Fibroblast of mammary gland (primary cell): ENCODE measurements at regions not wholly inside any gene's neighbourhood (a gene's known extent, or its start where the extent isn't known, plus 50 kb on each side); places are given as distances from the start of the nearest gene placed in this dataset.
"Not testable (repeated sequence)": the region's sequence is repeated elsewhere in the genome, so short reads cannot be mapped to it uniquely, and the experiment has no call there.

Experiments used
- DNase-seq: peaks from one replicate; pipeline ENCODE4 v3.0.0-alpha.2; 2010; ENCODE audit warnings: low read depth
- H3K4me3 ChIP-seq: 2 replicates; pipeline ENCODE4 v1.5.1; 2011; ENCODE audit warnings: low read depth, mild to moderate bottlenecking, low read length, moderate library complexity; ENCODE audit not compliant: control insufficient read depth
- TF ChIP-seq, protein P1 (sequence below): conservative IDR thresholded peaks from 2 replicates; pipeline ENCODE4 v1.5.1; 2011; ENCODE audit warnings: low read depth, low read length, inconsistent platforms; ENCODE audit not compliant: control insufficient read depth, insufficient read depth

DNA sequence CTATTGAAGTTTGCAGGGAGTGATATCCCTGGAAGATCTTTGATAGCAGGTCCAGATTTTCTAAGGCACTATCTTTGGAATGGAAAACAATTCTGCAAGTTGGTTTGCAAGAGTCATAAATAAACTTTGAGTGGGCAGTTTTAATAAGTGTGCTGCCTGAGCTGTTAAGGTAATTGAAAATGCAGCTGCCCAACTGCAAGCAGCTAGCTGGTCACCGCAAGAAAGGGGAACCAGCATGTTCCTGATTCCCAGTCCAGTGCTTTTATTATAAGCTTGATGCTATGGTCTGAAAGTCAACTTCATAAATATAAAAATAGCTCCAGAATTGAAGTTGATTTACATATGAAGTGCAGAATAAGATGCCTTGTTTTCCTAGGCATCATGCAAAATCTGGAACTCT is 308.4 kb downstream of the ZNF248 start:
- DNase-seq: no peak
- TF ChIP-seq, protein P1, sequence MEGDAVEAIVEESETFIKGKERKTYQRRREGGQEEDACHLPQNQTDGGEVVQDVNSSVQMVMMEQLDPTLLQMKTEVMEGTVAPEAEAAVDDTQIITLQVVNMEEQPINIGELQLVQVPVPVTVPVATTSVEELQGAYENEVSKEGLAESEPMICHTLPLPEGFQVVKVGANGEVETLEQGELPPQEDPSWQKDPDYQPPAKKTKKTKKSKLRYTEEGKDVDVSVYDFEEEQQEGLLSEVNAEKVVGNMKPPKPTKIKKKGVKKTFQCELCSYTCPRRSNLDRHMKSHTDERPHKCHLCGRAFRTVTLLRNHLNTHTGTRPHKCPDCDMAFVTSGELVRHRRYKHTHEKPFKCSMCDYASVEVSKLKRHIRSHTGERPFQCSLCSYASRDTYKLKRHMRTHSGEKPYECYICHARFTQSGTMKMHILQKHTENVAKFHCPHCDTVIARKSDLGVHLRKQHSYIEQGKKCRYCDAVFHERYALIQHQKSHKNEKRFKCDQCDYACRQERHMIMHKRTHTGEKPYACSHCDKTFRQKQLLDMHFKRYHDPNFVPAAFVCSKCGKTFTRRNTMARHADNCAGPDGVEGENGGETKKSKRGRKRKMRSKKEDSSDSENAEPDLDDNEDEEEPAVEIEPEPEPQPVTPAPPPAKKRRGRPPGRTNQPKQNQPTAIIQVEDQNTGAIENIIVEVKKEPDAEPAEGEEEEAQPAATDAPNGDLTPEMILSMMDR: no peak
- H3K4me3 ChIP-seq: no peak overlapping the region

DNA sequence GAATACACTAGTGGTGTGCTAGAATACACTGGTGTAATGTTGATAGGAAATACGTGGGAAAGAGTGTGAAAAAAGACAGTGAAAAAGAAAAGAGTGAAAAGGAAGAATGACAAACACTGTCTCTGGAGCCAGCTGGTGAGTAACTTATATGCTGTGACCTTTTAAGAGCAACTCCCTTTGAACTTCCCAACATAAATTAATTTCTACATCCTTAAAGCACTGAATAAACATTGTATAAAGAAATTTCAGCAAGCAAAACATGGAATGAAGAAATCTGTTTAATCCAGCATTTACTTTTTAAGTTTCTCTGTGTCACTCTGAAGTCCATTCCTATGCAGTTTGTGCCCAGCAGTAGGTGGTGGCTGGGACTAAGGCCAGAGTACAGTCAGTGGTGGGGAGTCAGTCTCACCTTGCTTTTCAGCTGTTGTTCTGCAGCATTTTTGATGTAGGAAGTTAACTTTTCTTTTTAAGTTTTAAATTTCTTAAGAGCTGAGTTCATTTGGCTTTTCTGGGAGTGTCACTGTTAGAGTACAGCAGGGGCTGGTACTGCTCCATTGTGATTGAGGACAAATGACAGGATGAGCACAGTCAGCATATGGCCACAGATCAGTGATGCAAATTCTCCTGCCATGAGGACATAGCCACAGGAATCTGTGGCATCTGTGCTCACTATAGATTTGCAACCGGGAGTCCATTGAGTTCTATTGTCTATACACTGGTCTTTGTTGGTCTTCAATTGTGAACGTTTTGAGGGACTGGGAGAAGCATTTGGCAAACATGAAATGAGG is 321.8 kb downstream of the ZNF248 start:
- TF ChIP-seq, protein P1: no peak
- no peak overlapping the region for H3K4me3 ChIP-seq
- DNase-seq: no peak

DNA sequence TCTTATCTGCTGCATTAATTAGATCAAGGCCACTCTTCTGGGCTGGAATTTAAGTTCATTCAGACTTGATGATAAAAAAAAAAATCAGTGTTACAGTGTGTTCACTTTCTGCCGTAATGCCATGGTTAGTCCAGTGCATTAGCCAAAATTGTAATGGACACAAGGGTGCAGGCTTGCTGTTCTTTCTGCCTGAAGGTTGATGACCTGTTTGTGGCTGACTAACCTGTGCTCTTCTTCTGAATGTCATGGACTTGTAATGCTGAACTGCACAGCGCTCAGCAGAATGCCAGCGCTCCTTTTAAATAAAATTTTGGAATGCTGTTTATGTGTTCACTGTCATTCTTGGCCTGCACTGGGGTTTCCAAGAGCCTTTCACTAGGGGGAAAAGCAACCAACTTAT is 323.2 kb downstream of the ZNF248 start:
- H3K4me3 ChIP-seq: no peak overlapping the region
- DNase-seq: no peak
- TF ChIP-seq, protein P1: no peak

DNA sequence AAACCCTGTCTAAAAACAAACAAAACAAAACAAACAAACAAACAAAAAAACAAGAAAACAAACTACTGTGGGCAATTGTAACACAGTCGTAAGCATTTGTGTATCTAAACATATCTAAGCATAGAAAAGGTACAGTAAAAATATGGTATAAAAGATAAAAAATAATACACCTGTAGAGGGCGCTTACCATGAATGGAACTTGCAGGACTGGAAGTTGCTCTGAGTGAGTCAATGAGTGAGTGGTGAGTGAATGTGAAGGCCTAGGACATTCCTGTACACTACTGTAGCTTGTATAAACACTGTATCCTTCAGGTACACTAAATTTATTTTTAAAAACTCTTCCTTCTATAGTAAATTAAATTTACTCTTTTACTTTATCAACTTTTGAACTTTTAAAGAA is 332.0 kb downstream of the ZNF248 start:
- DNase-seq: peak; percentile 0
- H3K4me3 ChIP-seq: not testable (repeated sequence)

DNA sequence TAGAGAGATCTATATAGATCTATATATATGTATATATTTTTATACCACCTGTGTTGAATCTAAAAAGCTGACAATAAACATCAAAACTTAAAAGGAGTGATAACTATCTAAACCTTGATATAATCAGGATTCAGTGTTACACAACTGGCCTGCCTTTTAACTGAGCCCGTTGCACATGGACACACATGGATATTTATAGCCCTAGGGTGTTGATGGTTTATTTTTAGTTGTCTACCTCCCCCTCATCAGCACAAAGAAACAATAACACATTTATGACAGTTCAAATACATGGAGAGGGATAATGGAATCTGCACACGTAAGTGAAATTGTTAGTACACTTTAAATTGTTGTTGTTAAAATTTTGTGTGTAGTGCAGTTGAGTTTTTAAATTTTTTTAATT is 336.9 kb downstream of the ZNF248 start:
- no peak for DNase-seq
- TF ChIP-seq, protein P1: no peak
- H3K4me3 ChIP-seq: no peak overlapping the region

DNA sequence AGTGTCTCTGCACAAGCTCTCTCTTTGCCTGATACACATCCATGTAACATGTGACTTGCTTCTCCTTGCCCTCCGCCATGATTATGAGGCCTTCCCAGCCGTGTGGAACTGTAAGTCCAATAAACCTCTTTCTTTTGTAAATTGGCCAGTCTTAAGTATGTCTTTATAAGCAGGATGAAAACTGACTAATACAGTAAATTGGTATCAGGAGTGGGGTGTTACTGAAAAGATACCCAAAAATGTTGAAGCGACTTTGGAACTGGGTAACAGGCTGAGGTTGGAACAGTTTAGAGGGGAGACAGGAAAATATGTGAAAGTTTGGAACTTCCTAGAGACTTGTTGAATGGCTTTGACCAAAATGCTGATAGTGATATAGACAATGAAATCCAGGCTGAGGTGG is 346.9 kb downstream of the ZNF248 start:
- not testable (repeated sequence) for DNase-seq, H3K4me3 ChIP-seq

DNA sequence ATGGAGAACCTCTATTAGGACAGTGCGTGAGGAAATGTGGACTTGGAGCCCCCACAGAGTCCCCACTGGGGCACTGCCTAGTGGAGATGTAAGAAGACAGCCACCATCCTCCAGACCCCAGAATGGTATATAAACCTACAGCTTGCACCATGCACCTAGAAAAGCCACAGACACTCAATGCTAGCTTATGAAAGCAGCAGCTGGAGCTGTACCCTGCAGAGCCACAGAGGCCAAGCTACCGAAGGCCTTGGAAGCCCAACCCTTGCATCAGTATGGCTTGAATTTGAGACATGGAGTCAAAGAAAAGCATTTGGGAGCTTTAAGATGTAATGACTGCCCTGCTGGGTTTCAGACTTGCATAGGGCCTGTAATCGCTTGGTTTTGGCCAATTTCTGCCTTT is 361.3 kb downstream of the ZNF248 start:
- no peak for DNase-seq
- TF ChIP-seq, protein P1: no peak
- no peak overlapping the region for H3K4me3 ChIP-seq

DNA sequence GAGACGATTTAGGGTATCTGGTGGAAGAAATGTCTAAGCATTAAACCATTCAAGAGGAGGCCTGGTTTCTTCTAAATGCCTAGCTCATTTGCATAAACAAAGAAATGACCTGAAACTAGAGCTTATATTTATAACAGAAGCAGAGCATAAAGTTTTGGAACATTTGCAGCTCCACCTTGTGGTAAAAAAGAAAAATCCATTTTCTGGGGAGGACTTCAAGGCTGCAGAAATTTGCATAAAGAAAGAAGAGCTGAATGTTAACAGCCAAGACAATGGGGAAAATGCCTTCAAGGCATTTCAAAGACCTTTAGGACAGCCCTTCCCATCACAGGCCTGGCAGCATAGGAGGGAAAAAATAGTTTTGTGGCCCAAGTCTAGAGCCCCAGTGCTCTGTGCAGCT is 362.0 kb downstream of the ZNF248 start:
- peak; percentile 2 for DNase-seq
- TF ChIP-seq, protein P1: peak; percentile 13
- no peak overlapping the region for H3K4me3 ChIP-seq

DNA sequence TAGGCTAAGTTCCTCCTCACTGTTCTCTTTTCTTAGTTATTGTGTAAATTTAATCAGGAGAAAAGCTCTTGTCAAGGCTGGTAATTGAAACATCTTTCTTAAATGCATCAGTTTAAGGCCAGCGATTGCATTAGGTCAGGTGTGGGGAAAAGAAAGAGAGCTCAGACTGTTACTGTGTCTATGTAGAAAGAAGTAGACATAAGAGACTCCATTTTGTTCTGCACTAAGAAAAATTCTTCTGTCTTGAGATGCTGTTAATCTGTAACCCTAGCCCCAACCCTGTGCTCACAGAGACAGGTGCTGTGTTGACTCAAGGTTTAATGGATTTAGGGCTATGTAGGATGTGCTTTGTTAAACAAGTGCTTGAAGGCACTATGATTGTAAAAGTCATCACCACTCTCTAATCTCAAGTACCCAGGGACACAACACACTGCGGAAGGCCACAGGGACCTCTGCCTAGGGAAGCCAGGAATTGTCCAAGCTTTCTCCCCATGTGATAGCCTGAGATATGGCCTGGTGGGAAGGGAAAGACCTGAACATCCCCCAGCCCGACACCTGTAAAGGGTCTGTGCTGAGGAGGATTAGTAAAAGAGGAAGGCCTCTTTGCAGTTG is 364.1 kb downstream of the ZNF248 start:
- not testable (repeated sequence) for DNase-seq, H3K4me3 ChIP-seq
